ENCODE measurements at regions not wholly inside any gene's neighbourhood (a gene's known extent, or its start where the extent isn't known, plus 50 kb on each side); places are given as distances from the start of the nearest gene placed in this dataset.

GRCh38 chr5:123835421-123835820 lies 323.4 kb downstream of the CSNK1G3 start:
- TF ChIP-seq PHF21A (CRISPR knock-in tag; IDR thresholded peaks at IDR 0.05) (no peak), SNRNP70 (IDR thresholded peaks at IDR 0.05; ENCODE audit: low read depth, low read length) (no peak), STAG1 (CRISPR knock-in tag; IDR thresholded peaks at IDR 0.05) (no peak), NR2F6 (IDR thresholded peaks at IDR 0.05) (no peak), NR2F6 (CRISPR knock-in tag; IDR thresholded peaks at IDR 0.05) (no peak), TP53 (CRISPR knock-in tag; conservative IDR thresholded peaks at IDR 0.05) (no peak), CTCF (CRISPR knock-in tag; IDR thresholded peaks at IDR 0.05) (no peak), ZNF83 (CRISPR knock-in tag; IDR thresholded peaks at IDR 0.05; ENCODE audit: borderline replicate concordance) (no peak)
